Astrocyte (in vitro differentiated cells and primary cell): ENCODE measurements at regions not wholly inside any gene's neighbourhood (a gene's known extent, or its start where the extent isn't known, plus 50 kb on each side); places are given as distances from the start of the nearest gene placed in this dataset.

Source experiments
- CTCF ChIP-seq: IDR thresholded peaks from 2 replicates; pipeline ENCODE4 v1.5.1; 2011; ENCODE audit warnings: low read depth, mild to moderate bottlenecking, inconsistent platforms, low read length, moderate library complexity; ENCODE audit not compliant: insufficient read depth
- EZH2 ChIP-seq: IDR thresholded peaks from 2 replicates; pipeline ENCODE4 v1.6.1; 2012; ENCODE audit warnings: mild to moderate bottlenecking, low read length, inconsistent platforms; ENCODE audit not compliant: insufficient read depth

- TF ChIP-seq CTCF (no peak), EZH2 (no peak)
Measured at GRCh38 chr5:8391911-8392310, 523.0 kb downstream of the MTRR start.
